ENCODE measurements at regions not wholly inside any gene's neighbourhood (a gene's known extent, or its start where the extent isn't known, plus 50 kb on each side); places are given as distances from the start of the nearest gene placed in this dataset.

GRCh38 chr5:4518903-4519672 lies 621.0 kb upstream of the ADAMTS16 start:
- no peak for TF ChIP-seq CTCF (IDR thresholded peaks at IDR 0.05)
- TF ChIP-seq ZFX (IDR thresholded peaks at IDR 0.05; ENCODE audit: borderline replicate concordance), result no peak

Data from 22Rv1 (cell line).